ENCODE measurements at regions not wholly inside any gene's neighbourhood (a gene's known extent, or its start where the extent isn't known, plus 50 kb on each side); places are given as distances from the start of the nearest gene placed in this dataset.

DNA sequence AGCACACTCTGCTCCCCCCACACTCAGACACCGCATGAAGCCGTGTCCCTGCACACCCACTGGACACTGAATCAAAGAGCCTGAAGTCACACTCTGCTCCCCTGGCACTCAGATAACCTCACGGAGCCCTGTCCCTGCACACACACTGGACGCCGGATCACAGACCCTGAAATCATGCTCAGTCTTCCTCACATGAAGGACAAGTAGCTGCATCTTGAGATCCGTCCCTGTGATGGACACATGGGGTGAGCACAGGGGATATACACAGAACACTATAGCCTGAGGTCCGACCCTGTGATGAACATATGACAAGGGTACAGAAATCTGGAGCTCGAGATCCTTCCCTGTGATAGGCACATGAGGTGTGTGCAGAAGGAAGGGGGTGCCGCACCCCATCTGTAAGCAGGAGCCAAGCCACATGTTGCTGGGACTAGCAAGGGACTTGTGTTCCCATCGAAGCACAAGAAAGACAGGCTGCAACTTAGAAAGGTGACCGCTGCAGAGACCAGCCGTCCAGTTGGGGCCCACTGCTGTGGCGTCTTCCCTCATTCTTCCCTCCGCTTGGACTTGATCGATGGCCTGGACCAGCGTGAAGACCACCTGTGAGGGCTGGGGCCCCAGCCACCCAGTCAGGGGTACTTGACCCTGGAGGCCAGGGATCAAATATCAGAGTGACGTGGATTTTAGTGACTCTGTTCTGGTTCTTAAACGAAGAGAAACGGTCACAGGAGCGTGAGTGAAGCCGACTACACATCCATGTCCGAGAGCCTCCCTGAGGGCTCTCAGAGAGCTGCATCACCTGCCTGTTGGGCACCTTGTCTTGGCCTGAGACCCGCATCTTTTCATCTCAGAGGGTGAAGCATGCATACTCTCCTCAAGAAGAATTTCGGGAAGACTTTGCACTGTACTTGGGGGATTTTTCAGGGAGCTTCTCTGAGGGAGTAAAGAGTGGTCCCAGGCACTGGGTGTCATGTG lies 391.7 kb upstream of the SALL3 start:
- Mint-ChIP-seq H3K9me3 (peaks cover 0 to 19% (median 7%) of the 10 kb centered on the region in 11 donors), H3K4me1 (no peaks in the 10 kb centered on the region), H3K27me3 (peaks cover 0 to 4% (median 0%) of the 10 kb centered on the region in 5 donors), H3K36me3 (peaks cover 0 to 3% (median 0%) of the 10 kb centered on the region in 5 donors), H3K27ac (no peak overlapping the region), H3K4me3 (no peak overlapping the region)
- Histone ChIP-seq H3K27ac (ENCODE audit: low read depth, low read length) (no peak overlapping the region), H3K36me3 (ENCODE audit: control insufficient read depth in 2 of 3, insufficient read depth in 3 of 3, low read length in 3 of 3) (no peaks in the 10 kb centered on the region), H3K27me3 (ENCODE audit: control insufficient read depth in 2 of 2, insufficient read depth in 2 of 2, low read length in 2 of 2) (no peaks in the 10 kb centered on the region), H3K4me1 (ENCODE audit: control insufficient read depth in 2 of 2, insufficient read depth in 2 of 2, low read length in 2 of 2) (no peaks in the 10 kb centered on the region), H3K4me3 (ENCODE audit: low read length) (no peak overlapping the region), H3K9me3 (ENCODE audit: control insufficient read depth in 2 of 3, low read length in 3 of 3) (no peaks in the 10 kb centered on the region)
- intact Hi-C loops (cut with micrococcal nuclease), result no loop called here
- CTCF ChIA-PET, result no interaction called here
- POLR2A ChIA-PET, result no interaction called here
- no peak for DNase-seq
- ATAC-seq, result no peak

DNA sequence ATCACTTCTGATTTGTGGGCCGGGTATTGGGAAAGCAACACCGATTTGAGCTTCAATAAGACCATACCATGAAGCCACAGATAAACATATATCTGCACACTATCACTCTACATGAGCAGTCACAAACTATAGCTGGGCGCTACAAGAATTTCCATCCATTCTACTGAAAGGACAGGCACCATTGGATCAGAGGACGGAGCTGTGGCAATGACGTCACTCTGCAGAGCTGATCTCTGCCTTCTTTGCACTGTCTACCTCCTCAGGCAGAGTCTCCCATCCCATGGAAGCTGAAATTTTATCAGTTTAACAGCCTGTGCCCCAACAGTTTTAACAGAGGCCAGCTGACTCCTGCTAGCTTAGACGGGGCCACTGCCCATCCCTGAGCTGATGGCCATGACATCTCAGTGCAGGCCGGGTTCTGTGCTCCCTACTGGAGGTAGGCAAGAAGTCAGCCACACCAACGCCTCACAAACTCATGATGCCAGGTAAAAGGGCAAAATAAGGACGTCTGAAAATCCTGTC lies 389.6 kb upstream of the SALL3 start:
- POLR2A ChIA-PET, result no interaction called here
- Mint-ChIP-seq H3K4me1 (no peaks in the 10 kb centered on the region), H3K4me3 (no peak overlapping the region), H3K27me3 (peaks cover 0 to 4% (median 0%) of the 10 kb centered on the region in 5 donors), H3K9me3 (peaks cover 0 to 31% (median 11%) of the 10 kb centered on the region in 11 donors), H3K27ac (no peak overlapping the region), H3K36me3 (peaks cover 0 to 3% (median 0%) of the 10 kb centered on the region in 5 donors)
- Histone ChIP-seq H3K4me1 (ENCODE audit: control insufficient read depth in 2 of 2, insufficient read depth in 2 of 2, low read length in 2 of 2) (no peaks in the 10 kb centered on the region), H3K4me3 (ENCODE audit: low read length) (no peak overlapping the region), H3K27me3 (ENCODE audit: control insufficient read depth in 2 of 2, insufficient read depth in 2 of 2, low read length in 2 of 2) (no peaks in the 10 kb centered on the region), H3K36me3 (ENCODE audit: control insufficient read depth in 2 of 3, insufficient read depth in 3 of 3, low read length in 3 of 3) (no peaks in the 10 kb centered on the region), H3K9me3 (ENCODE audit: control insufficient read depth in 2 of 3, low read length in 3 of 3) (no peaks in the 10 kb centered on the region), H3K27ac (ENCODE audit: low read depth, low read length) (no peak overlapping the region)
- ATAC-seq (no peak), DNase-seq (no peak)
- CTCF ChIA-PET, result no interaction called here
- intact Hi-C loops (cut with micrococcal nuclease), result no loop called here

GRCh38 chr18:78595453-78595852 lies 384.2 kb upstream of the SALL3 start:
- ChIA-PET POLR2A (no interaction called here), CTCF (no interaction called here)
- no peaks in the 10 kb centered on the region for H3K27me3 ChIP-seq (ENCODE audit: control insufficient read depth in 2 of 2, insufficient read depth in 2 of 2, low read length in 2 of 2)
- no peaks in the 10 kb centered on the region for H3K4me1 ChIP-seq (ENCODE audit: control insufficient read depth in 2 of 2, insufficient read depth in 2 of 2, low read length in 2 of 2)
- Mint-ChIP-seq H3K4me3 (no peak overlapping the region), H3K36me3 (peaks cover 0 to 3% (median 0%) of the 10 kb centered on the region in 5 donors), H3K4me1 (no peaks in the 10 kb centered on the region), H3K27ac (no peak overlapping the region), H3K27me3 (no peaks in the 10 kb centered on the region), H3K9me3 (peaks cover 0 to 27% (median 9%) of the 10 kb centered on the region in 11 donors)
- no peak overlapping the region for H3K27ac ChIP-seq (ENCODE audit: low read depth, low read length)
- no peak for DNase-seq
- H3K36me3 ChIP-seq (ENCODE audit: control insufficient read depth in 2 of 3, insufficient read depth in 3 of 3, low read length in 3 of 3), result no peaks in the 10 kb centered on the region
- intact Hi-C loops (cut with micrococcal nuclease), result no loop called here
- no peaks in the 10 kb centered on the region for H3K9me3 ChIP-seq (ENCODE audit: control insufficient read depth in 2 of 3, low read length in 3 of 3)
- ATAC-seq, result no peak
- no peak overlapping the region for H3K4me3 ChIP-seq (ENCODE audit: low read length)

DNA sequence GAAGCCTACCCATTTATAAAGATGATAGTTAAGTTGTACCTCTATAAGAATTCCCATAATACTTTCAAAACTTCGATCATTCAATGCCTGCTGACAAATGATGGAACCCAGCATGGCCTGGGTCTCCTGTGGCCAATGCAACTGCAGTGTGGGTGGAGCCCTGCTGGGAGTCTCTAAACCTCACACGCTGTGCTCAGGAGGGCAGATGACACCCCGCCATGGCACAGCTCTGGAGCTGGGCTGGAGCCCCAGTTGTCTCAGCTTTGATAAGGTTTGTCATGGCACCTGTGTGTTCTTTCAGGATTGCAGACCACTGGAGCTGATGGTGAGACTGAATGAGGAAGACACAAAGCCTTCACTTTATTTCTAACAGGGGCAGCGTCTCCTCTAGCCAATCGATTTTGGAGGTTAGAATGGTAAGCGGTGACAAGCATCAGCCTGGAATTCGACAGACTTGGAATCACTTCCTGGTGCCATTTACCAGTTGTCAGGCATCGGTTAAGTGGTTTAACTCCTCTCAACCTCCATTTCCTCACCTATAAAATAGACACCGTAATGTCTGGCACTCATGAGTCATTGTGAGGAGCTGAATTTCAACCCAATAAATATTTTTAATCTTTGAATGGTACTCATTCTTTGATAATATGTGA lies 383.6 kb upstream of the SALL3 start:
- ChIA-PET POLR2A (no interaction called here), CTCF (no interaction called here)
- Mint-ChIP-seq H3K27me3 (no peaks in the 10 kb centered on the region), H3K4me3 (no peak overlapping the region), H3K36me3 (peaks cover 0 to 3% (median 0%) of the 10 kb centered on the region in 5 donors), H3K4me1 (no peaks in the 10 kb centered on the region), H3K27ac (no peak overlapping the region), H3K9me3 (peaks cover 0 to 27% (median 9%) of the 10 kb centered on the region in 11 donors)
- intact Hi-C loops (cut with micrococcal nuclease), result no loop called here
- DNase-seq (no peak), ATAC-seq (no peak)
- no peaks in the 10 kb centered on the region for H3K9me3 ChIP-seq (ENCODE audit: control insufficient read depth in 2 of 3, low read length in 3 of 3)
- H3K4me1 ChIP-seq (ENCODE audit: control insufficient read depth in 2 of 2, insufficient read depth in 2 of 2, low read length in 2 of 2), result no peaks in the 10 kb centered on the region
- no peaks in the 10 kb centered on the region for H3K27me3 ChIP-seq (ENCODE audit: control insufficient read depth in 2 of 2, insufficient read depth in 2 of 2, low read length in 2 of 2)
- H3K27ac ChIP-seq (ENCODE audit: low read depth, low read length), result no peak overlapping the region
- no peak overlapping the region for H3K4me3 ChIP-seq (ENCODE audit: low read length)
- no peaks in the 10 kb centered on the region for H3K36me3 ChIP-seq (ENCODE audit: control insufficient read depth in 2 of 3, insufficient read depth in 3 of 3, low read length in 3 of 3)

- Mint-ChIP-seq H3K27me3 (no peaks in the 10 kb centered on the region), H3K36me3 (peaks cover 0 to 3% (median 0%) of the 10 kb centered on the region in 5 donors), H3K4me1 (no peaks in the 10 kb centered on the region), H3K27ac (no peak overlapping the region), H3K9me3 (peaks cover 0 to 26% (median 8%) of the 10 kb centered on the region in 11 donors), H3K4me3 (no peak overlapping the region)
- Histone ChIP-seq H3K27me3 (ENCODE audit: control insufficient read depth in 2 of 2, insufficient read depth in 2 of 2, low read length in 2 of 2) (no peaks in the 10 kb centered on the region), H3K4me3 (ENCODE audit: low read length) (no peak overlapping the region), H3K27ac (ENCODE audit: low read depth, low read length) (no peak overlapping the region), H3K36me3 (ENCODE audit: control insufficient read depth in 2 of 3, insufficient read depth in 3 of 3, low read length in 3 of 3) (no peaks in the 10 kb centered on the region), H3K4me1 (ENCODE audit: control insufficient read depth in 2 of 2, insufficient read depth in 2 of 2, low read length in 2 of 2) (no peaks in the 10 kb centered on the region), H3K9me3 (ENCODE audit: control insufficient read depth in 2 of 3, low read length in 3 of 3) (no peaks in the 10 kb centered on the region)
- POLR2A ChIA-PET, result no interaction called here
- CTCF ChIA-PET, result no interaction called here
- ATAC-seq (no peak), DNase-seq (no peak)
- intact Hi-C loops (cut with micrococcal nuclease), result no loop called here
Observed at GRCh38 chr18:78596794-78597345, 382.7 kb upstream of the SALL3 start.

DNA sequence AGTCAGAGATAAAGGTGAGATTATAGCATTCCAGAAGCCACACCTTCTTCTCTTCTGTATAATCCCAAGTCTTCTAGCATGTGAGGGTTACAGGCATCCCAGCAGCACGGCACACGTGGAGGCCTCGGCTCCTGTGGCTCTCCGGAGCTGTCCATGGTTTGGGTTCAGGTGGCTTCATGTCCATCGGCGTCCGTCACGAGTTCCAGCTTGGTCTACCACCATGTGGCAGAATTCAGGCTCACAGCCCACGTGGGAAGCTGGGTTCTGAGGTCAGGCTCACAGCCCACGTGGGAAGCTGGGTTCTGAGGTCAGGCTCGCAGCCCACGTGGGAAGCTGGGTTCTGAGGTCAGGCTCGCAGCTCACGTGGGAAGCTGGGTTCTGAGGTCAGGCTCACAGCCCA lies 378.3 kb upstream of the SALL3 start:
- DNase-seq (no peak), ATAC-seq (no peak)
- Histone ChIP-seq H3K27ac (ENCODE audit: low read depth, low read length) (no peak overlapping the region), H3K4me1 (ENCODE audit: control insufficient read depth in 2 of 2, insufficient read depth in 2 of 2, low read length in 2 of 2) (no peaks in the 10 kb centered on the region), H3K9me3 (ENCODE audit: control insufficient read depth in 2 of 3, low read length in 3 of 3) (no peaks in the 10 kb centered on the region), H3K27me3 (ENCODE audit: control insufficient read depth in 2 of 2, insufficient read depth in 2 of 2, low read length in 2 of 2) (no peaks in the 10 kb centered on the region), H3K4me3 (ENCODE audit: low read length) (no peak overlapping the region), H3K36me3 (ENCODE audit: control insufficient read depth in 2 of 3, insufficient read depth in 3 of 3, low read length in 3 of 3) (no peaks in the 10 kb centered on the region)
- intact Hi-C loops (cut with micrococcal nuclease), result no loop called here
- H3K4me3 Mint-ChIP-seq, result no peak overlapping the region
- ChIA-PET POLR2A (no interaction called here), CTCF (no interaction called here)
- peaks cover 0 to 12% (median 1%) of the 10 kb centered on the region in 11 donors for H3K9me3 Mint-ChIP-seq
- no peaks in the 10 kb centered on the region for H3K4me1 Mint-ChIP-seq
- no peak overlapping the region for H3K27ac Mint-ChIP-seq
- peaks cover 0 to 6% (median 0%) of the 10 kb centered on the region in 5 donors for H3K27me3 Mint-ChIP-seq
- H3K36me3 Mint-ChIP-seq, result no peaks in the 10 kb centered on the region
